GM06990 (cell line): ENCODE measurements at regions not wholly inside any gene's neighbourhood (a gene's known extent, or its start where the extent isn't known, plus 50 kb on each side); places are given as distances from the start of the nearest gene placed in this dataset.

Experiments used
- DNase-seq: peaks from one replicate; pipeline ENCODE4 v3.0.0-alpha.2; 2011; ENCODE audit not compliant: insufficient read length; ENCODE audit errors: extremely low read depth
- H3K27me3 ChIP-seq: replicated peaks from 2 replicates; pipeline ENCODE4 v1.6.0; 2011; ENCODE audit warnings: low read length; ENCODE audit not compliant: control insufficient read depth, insufficient read depth
- H3K36me3 ChIP-seq: 2 replicates; pipeline ENCODE4 v1.5.1; 2011; ENCODE audit warnings: low read length; ENCODE audit not compliant: control insufficient read depth, insufficient read depth
- H3K4me3 ChIP-seq: replicated peaks from 2 replicates; pipeline ENCODE4 v1.5.1; 2011; ENCODE audit warnings: low read depth, mild to moderate bottlenecking, control low read depth, low read length
- TF ChIP-seq, protein P1 (sequence below): IDR thresholded peaks from 2 replicates; pipeline ENCODE4 v1.5.1; 2011; ENCODE audit warnings: low read length, control low read depth, mild to moderate bottlenecking, inconsistent platforms; ENCODE audit not compliant: insufficient read depth, poor library complexity, severe bottlenecking

DNA sequence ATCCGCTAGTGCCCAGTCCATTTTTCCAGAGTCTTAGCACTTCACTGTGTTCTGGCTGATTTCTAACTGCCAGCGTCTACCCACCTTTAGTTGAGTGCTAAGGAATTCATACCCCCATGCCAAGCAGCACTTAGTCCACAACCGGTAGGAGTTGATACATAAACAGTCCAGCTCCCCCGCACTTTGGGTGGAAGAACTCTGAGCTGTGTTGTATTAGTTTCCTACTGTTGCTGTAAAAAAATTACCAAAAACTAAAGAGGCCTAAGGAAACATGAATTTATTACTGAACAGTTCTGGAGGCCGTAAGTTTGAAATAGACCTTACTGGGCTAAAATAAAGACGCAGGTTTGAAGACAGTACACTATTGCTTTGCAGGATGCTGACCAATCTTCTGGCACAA lies 87.6 kb downstream of the SLC24A2 start:
- TF ChIP-seq, protein P1, sequence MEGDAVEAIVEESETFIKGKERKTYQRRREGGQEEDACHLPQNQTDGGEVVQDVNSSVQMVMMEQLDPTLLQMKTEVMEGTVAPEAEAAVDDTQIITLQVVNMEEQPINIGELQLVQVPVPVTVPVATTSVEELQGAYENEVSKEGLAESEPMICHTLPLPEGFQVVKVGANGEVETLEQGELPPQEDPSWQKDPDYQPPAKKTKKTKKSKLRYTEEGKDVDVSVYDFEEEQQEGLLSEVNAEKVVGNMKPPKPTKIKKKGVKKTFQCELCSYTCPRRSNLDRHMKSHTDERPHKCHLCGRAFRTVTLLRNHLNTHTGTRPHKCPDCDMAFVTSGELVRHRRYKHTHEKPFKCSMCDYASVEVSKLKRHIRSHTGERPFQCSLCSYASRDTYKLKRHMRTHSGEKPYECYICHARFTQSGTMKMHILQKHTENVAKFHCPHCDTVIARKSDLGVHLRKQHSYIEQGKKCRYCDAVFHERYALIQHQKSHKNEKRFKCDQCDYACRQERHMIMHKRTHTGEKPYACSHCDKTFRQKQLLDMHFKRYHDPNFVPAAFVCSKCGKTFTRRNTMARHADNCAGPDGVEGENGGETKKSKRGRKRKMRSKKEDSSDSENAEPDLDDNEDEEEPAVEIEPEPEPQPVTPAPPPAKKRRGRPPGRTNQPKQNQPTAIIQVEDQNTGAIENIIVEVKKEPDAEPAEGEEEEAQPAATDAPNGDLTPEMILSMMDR = no peak
- H3K4me3 ChIP-seq = no peak overlapping the region
- no peaks in the 10 kb centered on the region for H3K27me3 ChIP-seq
- no peaks in the 10 kb centered on the region for H3K36me3 ChIP-seq
- no peak for DNase-seq

DNA sequence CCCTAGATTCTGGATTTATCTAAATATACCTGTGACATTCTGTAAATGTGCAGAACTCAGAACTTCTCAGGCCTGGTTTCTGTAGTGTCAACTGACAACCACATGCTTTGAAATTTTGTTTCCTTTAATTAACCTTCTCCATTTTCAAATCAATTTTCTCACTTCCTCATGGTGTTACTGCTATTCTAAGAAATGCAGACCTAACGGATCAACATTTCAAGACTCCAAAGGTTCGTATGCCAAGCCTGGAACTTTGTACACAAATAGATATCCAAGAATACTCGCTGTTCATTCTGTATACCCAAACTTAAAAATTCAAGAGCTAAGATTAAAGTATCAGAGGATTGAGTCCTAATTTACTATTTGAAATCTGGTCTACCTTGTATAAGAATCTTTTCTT lies 88.1 kb downstream of the SLC24A2 start:
- no peak for DNase-seq
- TF ChIP-seq, protein P1 = no peak
- H3K27me3 ChIP-seq = no peaks in the 10 kb centered on the region

DNA sequence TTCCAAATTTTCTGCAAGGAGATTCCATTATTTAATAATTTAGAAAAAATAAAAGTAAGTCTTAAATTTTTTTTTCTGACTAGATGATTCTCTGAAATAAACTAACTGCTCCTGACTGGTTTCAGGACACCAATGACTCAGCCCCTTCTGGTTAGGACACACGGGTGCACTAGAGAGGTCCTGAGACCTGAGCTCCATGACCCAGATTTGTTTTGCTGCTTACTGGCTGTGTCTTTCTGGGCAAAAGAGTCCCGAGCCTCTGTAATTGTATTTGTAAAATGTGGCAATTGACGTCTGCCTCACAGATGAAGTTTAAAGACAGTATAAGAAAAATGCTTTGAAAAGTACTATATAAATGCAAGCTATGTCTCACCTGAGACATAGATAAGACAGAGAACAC lies 89.1 kb downstream of the SLC24A2 start:
- DNase-seq = no peak
- no peaks in the 10 kb centered on the region for H3K27me3 ChIP-seq
- TF ChIP-seq, protein P1 = no peak
- H3K36me3 ChIP-seq = no peaks in the 10 kb centered on the region
- no peak overlapping the region for H3K4me3 ChIP-seq

More for the DNA sequence above, 88.1 kb downstream of the SLC24A2 start:
- Histone ChIP-seq H3K36me3 (no peaks in the 10 kb centered on the region), H3K4me3 (no peak overlapping the region)

GRCh38 chr9:19698960-19699359 lies 89.9 kb downstream of the SLC24A2 start:
- H3K27me3 ChIP-seq = no peaks in the 10 kb centered on the region; the same call in 1 of the 2 replicates
- TF ChIP-seq, protein P1 = no peak
- DNase-seq = no peak
- no peaks in the 10 kb centered on the region for H3K36me3 ChIP-seq
- H3K4me3 ChIP-seq = no peak overlapping the region

DNA sequence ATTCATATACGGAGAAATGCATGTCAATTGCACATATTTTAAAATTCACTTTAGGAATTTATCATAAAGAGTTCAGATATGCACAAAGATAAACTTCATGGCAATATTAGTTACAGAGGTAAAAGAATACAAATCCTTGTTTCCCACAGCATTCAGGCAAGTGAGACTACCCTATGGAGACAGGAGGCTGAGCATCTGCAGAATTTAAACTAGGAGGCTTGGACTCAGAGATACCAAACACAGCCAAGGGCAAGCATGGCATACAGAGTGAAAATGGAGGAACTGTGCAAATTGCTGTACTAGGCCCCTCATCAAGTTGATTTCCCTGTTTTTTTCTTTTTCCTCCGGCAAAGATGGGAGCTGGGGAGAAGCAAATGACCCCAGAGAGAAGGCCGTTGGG lies 94.2 kb downstream of the SLC24A2 start:
- H3K4me3 ChIP-seq = no peak overlapping the region
- no peaks in the 10 kb centered on the region for H3K36me3 ChIP-seq
- no peak for DNase-seq
- H3K27me3 ChIP-seq = no peaks in the 10 kb centered on the region; the same call in 1 of the 2 replicates
- TF ChIP-seq, protein P1 = no peak

DNA sequence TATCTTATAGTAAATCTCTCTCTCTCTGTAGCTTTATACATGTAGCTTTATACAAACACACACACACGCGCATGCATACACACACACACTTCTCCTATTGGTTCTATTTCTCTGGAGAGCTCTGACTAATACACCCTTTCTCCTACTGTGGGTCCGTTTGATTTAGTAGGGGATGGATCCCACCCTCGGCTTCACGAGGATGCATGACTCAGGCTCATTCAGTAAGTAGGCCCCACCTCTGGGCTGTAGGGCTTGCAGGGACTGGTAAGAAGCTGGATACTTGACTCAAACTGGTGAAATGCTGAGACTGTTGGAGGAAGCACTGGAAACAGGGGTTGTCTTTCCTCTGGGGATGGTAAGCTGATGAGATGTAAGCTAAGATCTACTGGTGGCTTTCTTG lies 98.7 kb downstream of the SLC24A2 start:
- TF ChIP-seq, protein P1 = no peak
- Histone ChIP-seq H3K36me3 (no peaks in the 10 kb centered on the region), H3K4me3 (no peak overlapping the region), H3K27me3 (no peaks in the 10 kb centered on the region; the same call in 1 of the 2 replicates)
- DNase-seq = no peak
